ENCODE measurements at regions not wholly inside any gene's neighbourhood (a gene's known extent, or its start where the extent isn't known, plus 50 kb on each side); places are given as distances from the start of the nearest gene placed in this dataset.

DNA sequence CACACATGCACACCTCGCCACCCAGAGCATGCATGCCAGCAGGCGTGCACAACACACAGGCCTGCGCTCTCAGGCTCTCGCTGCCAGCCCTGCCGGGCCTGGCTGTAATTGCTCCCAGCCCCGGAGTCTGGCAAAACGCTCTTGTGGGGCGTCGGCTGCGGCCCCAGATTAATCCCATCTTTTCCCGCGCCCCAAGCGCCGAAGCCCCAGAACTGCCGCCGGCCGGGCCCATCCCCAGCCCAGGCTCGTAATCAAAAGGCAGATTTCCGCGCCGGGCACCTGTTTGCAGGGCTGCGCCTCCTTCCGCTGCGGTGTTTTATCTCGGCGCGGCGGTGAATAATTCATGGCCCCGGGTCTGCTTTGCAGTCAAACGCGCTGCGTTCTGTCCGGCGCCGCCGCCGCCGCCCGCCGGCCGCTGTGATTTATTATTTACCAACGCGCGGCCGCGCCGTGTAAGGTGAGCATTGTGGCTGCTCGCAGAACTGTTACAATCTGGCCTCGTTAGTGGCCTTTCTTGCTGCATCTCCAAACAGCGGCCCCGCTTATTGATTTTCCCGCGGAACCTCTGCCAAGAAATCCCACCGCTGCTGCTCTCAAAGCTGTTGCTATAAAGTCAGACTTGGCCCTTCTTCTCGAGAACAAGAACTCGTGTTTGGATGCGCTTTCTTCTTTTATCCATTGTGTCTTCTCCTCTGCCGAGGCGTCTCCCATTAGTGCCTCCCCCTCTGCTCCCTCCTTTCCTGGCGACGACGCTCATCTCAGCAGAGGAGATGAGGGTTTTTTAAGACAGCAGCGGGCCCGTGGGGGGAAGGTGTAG lies 126.1 kb downstream of the IRX5 start:
- H3K9ac ChIP-seq (ENCODE audit: low read depth in 2 of 2, low read length in 2 of 2): no peak overlapping the region
- no peaks in the 10 kb centered on the region for H3K9me3 ChIP-seq
- TF ChIP-seq, protein P1, sequence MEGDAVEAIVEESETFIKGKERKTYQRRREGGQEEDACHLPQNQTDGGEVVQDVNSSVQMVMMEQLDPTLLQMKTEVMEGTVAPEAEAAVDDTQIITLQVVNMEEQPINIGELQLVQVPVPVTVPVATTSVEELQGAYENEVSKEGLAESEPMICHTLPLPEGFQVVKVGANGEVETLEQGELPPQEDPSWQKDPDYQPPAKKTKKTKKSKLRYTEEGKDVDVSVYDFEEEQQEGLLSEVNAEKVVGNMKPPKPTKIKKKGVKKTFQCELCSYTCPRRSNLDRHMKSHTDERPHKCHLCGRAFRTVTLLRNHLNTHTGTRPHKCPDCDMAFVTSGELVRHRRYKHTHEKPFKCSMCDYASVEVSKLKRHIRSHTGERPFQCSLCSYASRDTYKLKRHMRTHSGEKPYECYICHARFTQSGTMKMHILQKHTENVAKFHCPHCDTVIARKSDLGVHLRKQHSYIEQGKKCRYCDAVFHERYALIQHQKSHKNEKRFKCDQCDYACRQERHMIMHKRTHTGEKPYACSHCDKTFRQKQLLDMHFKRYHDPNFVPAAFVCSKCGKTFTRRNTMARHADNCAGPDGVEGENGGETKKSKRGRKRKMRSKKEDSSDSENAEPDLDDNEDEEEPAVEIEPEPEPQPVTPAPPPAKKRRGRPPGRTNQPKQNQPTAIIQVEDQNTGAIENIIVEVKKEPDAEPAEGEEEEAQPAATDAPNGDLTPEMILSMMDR (IDR thresholded peaks at IDR 0.05): no peak
- H3K4me3 ChIP-seq: no peak overlapping the region
- H3K27ac ChIP-seq: no peak overlapping the region
- H3K27me3 ChIP-seq: peaks cover 13% of the 10 kb centered on the region
- H3K36me3 ChIP-seq: no peaks in the 10 kb centered on the region
- intact Hi-C loops (cut with DNase I): no loop called here
- H3K4me1 ChIP-seq: peaks cover 4% of the 10 kb centered on the region
- DNase-seq: no peak

DNA sequence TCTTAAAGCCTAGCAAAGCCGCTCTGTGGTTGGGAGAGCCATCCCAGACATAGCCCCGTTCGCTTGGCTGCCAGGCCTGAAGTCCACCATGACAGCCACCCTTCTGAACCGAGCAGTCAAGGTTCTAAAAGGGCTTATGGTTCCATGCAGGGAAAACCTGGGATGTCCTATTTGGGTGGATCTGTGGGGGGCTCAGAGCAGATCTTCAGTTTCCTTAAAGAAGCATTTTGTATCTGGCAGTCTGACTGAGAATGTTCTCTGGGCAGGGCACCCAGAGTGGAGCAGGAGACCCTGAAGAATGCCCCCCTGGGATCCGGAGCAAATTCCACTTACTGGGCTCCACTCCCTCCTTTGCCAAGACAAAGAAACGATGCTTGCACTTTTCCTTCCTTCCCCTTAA lies 127.2 kb downstream of the IRX5 start:
- Histone ChIP-seq H3K36me3 (no peaks in the 10 kb centered on the region), H3K4me1 (peaks cover 4% of the 10 kb centered on the region), H3K9ac (ENCODE audit: low read depth in 2 of 2, low read length in 2 of 2) (no peak overlapping the region), H3K9me3 (no peaks in the 10 kb centered on the region), H3K4me3 (no peak overlapping the region), H3K27me3 (peaks cover 13% of the 10 kb centered on the region), H3K27ac (no peak overlapping the region)
- TF ChIP-seq, protein P1 (IDR thresholded peaks at IDR 0.05): no peak
- no peak for DNase-seq
- intact Hi-C loops (cut with DNase I): no loop called here

DNA sequence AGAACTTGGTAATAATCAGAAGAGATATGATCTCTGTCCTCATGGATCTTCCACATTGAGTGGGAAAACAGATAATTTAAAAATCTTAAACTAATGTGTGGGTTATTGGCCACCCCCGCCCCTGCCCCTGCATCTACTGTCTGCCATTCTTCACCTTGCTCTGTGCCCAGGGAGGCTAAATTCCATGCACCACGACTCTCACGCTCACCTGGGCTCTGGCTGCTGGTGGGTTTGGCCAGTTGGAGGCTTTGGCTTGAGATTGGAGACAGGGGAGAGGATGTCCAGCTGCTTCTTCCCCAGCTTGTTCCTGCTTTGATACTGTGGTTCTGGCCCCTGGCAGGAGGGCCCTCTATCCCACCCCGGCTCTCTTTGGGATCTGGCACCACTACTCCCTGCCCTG lies 127.9 kb downstream of the IRX5 start:
- no peak overlapping the region for H3K4me3 ChIP-seq
- no peaks in the 10 kb centered on the region for H3K36me3 ChIP-seq
- H3K27ac ChIP-seq: no peak overlapping the region
- intact Hi-C loops (cut with DNase I): no loop called here
- no peak overlapping the region for H3K9ac ChIP-seq (ENCODE audit: low read depth in 2 of 2, low read length in 2 of 2)
- TF ChIP-seq, protein P1 (IDR thresholded peaks at IDR 0.05): no peak
- H3K9me3 ChIP-seq: no peaks in the 10 kb centered on the region
- H3K4me1 ChIP-seq: peaks cover 4% of the 10 kb centered on the region
- H3K27me3 ChIP-seq: peaks cover 13% of the 10 kb centered on the region
- DNase-seq: no peak

DNA sequence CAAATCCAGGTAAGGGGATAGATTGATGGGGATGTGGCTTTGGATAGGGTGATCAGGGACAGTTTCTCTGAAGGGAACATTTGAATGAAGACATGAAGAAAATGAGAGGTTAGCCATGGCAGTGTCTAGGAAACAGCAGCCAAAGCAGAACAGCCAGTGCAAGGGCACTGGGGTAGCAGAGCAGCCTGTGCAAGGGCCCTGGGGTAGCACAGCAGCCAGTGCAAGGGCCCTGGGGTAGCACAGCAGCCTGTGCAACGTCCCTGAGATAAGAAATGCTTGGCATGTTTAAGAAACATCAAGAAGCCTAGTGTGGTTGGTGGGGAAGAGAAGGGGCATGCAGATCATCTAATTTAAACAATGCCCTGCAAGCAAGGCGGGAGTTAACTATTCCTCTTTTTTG lies 128.5 kb downstream of the IRX5 start:
- no peak for DNase-seq
- peaks cover 4% of the 10 kb centered on the region for H3K4me1 ChIP-seq
- intact Hi-C loops (cut with DNase I): no loop called here
- H3K27ac ChIP-seq: no peak overlapping the region
- no peaks in the 10 kb centered on the region for H3K9me3 ChIP-seq
- no peak overlapping the region for H3K4me3 ChIP-seq
- TF ChIP-seq, protein P1 (IDR thresholded peaks at IDR 0.05): no peak
- peaks cover 13% of the 10 kb centered on the region for H3K27me3 ChIP-seq
- H3K9ac ChIP-seq (ENCODE audit: low read depth in 2 of 2, low read length in 2 of 2): no peak overlapping the region
- no peaks in the 10 kb centered on the region for H3K36me3 ChIP-seq

DNA sequence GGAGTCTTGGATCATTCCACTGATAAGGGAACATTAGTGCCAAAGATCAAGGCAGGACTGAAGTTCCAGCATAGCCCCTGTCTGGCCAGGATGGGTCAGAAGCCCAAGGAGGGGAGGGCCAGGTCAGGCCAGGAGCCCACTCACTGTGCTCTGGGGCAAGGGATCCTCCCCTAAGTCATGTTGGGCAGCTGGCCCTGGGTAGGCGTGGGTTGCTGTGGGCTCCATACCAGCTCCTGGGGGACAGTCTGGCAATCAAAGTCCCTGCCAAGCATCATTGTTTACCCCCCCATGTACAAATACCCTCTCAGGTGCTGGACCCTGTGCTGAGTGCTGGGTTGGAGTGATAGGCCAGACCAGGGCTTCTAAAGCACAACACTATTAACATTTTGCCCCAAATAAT lies 130.5 kb downstream of the IRX5 start:
- Histone ChIP-seq H3K27ac (no peak overlapping the region), H3K4me3 (no peak overlapping the region), H3K9me3 (no peaks in the 10 kb centered on the region), H3K4me1 (peaks cover 4% of the 10 kb centered on the region), H3K36me3 (no peaks in the 10 kb centered on the region), H3K27me3 (peaks cover 10% of the 10 kb centered on the region), H3K9ac (ENCODE audit: low read depth in 2 of 2, low read length in 2 of 2) (no peak overlapping the region)
- TF ChIP-seq, protein P1 (IDR thresholded peaks at IDR 0.05): no peak
- intact Hi-C loops (cut with DNase I): no loop called here
- DNase-seq: no peak
